GM18873 (cell line): ENCODE measurements at regions not wholly inside any gene's neighbourhood (a gene's known extent, or its start where the extent isn't known, plus 50 kb on each side); places are given as distances from the start of the nearest gene placed in this dataset.
"Not testable (repeated sequence)": the region's sequence is repeated elsewhere in the genome, so short reads cannot be mapped to it uniquely, and the experiment has no call there.

Experiments used
- ATAC-seq: cut with Tn5 transposase; IDR thresholded peaks from one replicate; pipeline ENCODE4 v1.9.1; 2021; ENCODE audit warnings: mild to moderate bottlenecking, moderate library complexity, moderate number of reproducible peaks; ENCODE audit not compliant: unreplicated experiment, low FRiP score

DNA sequence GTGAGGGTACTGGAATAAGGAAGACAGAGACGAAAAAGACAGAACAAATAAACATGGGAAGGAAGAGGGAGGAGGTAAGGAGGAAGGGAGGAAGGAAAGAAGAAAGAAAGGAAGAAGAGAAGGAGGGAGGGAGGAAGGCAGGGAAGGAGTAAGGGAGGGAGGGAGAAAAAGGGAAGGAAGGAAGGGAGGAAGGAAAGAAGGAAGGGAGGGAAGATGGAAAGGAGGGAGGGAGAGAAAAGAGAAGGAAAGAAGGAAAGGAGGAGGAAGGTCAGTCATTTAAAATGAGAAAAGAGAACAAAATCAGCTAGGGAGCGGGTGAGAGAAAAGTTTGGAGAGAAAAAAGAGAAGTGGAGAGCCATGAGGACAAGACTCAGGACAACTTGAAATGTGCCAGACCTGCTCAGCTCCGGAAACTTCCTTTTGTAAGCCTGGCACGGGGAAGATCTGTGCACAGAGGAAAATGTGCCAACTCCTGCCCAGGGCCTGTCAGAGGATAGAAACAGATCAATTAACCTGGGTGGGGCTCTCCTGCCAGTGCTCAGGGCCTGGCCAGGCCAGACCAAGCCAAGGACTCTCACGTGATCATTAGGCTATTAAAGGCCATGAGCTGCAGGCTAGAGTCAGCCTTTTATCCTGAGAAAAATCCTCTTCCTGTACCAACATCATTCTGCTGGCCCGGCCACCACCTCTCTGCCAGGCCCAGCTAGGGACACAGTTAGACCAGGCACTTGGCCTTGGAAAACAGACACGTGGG lies 50.1 kb upstream of the BCL6 start:
- ATAC-seq: no peak

DNA sequence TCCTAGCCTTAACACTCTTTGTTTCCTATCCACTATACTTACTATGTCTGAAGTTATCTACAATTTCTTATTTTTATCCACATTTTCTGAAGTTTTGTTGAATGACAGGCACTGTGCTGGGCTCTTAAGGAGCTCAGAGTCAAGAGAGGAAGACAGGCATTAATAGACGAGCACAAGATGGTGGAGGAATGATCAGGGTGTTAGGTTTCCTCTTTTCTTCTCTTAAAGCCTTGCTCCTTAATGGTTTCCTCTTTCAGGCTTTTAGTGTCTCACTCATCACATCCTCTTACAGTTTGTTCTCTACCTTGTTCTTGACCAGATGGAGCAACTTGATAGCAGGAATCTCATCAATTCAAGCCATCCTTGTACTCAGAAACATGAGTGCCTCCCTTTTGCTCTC lies 52.9 kb upstream of the BCL6 start:
- ATAC-seq: no peak

DNA sequence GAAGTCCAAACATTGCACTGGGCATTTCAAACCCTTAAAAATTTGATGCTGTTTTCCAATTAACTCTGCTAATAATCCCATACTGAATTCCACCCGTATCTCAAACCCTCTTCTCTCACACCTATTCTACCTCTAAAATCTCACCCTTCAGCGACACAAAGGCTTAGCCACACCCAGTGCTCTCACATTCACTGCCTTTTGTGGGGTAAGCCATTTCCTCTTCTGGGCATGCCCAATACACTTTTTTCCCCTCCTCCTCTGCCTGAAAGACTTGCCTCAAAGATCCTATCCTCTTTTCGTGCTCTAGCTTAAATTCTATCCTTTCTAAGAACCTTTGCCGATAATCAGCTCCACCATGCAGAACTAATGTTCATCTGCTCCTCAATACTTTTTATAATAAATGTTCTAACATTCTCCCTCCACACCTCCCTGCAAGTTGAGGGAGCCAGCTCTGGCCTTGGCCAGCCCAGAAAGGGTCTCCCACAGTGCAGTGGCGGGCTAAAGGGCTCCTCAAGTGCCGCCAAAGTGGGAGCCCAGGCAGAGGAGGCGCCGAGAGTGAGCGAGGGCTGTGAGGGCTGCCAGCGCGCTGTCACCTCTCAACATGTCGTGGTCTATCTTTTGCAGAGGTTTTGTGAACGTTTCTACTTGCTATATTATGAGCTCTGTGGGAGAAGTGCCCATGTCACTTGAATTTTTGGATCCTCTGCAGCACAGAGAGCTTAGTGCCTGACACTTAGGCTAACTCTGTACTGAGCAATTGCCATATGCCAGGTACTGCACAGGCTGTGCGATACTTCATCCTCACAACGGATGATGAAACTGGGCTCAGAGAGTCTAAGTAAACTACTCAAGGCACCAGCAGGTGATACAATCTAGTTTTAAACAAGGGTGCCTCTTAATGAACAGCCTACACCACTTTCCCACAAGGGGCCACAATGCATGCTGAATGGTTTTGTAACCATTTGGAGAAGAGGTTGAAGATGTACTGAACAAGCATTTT lies 53.6 kb upstream of the BCL6 start:
- no peak for ATAC-seq

DNA sequence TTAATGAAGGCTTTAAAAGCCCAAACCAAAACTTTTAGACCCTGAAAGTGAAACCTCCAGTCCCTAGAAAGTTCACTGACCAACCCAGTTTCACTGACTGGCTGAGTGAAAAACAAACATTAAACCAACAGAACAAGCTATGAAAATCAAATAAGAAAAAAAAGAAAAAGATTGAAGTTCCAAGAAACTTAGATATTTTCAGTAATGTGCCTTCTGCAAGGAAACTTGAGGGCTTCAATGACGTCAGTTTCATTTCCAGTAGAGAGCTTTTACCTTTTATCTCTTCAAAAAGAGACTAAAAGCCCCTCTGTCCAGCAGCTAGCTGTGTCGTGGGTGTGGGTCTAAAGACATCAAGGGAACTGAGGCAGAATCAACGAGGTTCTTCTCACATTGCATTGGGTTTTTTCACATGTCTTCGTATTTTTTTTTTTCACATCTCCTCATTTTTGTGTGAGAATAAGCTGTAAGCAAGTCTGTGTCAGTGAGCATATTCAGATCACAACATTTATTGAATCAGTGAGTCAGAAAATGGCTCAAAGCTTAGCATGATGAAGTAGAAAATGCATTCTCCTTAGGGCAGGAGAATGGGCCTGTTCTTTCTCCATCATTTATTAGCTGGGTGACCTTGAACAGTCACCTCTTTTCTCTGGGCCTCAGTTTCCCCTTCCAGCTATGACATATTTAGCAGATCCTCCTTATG lies 54.8 kb upstream of the BCL6 start:
- ATAC-seq: peak; percentile 42

DNA sequence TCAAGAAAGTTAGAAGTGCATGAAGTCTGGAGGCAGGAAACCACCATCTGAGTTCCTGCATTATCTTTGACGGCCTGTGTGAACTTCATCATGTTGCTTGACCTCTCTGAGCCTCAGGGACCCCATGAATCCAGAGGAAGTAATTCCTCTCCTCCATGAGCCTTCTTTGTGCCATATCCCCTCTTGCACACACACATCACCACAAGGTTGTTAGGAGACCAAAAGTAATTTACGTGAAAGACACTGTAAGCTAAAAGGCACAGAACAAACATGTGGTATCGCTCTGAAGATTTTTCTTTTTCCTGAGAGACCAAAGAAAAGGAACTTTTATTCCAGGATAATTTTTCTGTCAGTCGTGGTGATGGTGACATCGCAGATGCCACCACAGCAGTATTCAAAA lies 55.9 kb upstream of the BCL6 start:
- ATAC-seq: no peak

DNA sequence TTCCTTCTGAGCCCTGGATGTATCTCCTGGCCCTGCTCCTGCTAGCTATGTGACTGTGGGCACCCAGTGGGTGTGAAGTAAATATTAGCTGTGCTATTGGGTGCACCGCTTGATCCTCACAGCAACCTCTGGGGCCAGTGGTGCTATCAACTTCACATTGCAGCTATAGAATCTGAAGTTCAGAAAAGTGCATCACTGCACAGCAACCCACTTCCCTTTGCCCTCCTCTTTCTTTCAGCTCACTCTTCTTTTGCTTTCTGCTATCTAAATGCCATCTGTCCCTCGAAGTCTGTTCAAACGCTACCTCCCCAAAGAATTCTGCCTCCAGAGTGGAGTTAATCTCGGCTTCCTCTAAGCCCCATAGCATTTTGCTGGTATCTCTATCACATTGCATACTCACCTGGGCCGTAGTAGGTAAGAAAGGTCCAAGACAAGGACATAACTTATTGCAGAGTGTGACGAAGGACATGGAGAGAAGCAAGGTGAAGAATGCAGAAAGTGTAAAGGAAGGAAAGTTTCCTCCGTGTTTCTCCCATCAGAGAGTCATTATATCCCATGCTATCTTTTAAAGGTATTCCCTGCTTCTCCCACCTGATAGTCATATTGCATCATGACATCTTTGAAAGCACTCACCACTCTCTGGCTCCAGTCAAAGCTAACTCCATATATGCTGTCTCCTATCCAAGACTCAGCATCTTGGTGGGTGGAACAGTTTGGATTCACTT lies 57.1 kb upstream of the BCL6 start:
- ATAC-seq: no peak

DNA sequence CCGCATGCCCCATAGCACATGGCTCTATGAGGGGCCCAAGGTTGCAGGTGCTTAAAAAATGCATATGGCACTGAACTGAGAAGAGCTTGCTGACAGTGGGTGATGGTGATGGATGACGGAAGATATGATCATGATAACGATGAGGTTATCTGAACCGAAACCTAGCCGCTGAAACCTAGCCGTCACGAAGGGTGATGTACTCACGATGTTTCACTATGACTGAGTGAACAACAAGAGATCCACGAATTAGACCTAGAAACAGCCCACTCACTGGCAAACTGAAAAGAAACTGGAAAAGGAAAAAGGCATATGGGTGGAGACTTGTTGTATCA lies 57.6 kb upstream of the BCL6 start:
- ATAC-seq: peak; percentile 92

DNA sequence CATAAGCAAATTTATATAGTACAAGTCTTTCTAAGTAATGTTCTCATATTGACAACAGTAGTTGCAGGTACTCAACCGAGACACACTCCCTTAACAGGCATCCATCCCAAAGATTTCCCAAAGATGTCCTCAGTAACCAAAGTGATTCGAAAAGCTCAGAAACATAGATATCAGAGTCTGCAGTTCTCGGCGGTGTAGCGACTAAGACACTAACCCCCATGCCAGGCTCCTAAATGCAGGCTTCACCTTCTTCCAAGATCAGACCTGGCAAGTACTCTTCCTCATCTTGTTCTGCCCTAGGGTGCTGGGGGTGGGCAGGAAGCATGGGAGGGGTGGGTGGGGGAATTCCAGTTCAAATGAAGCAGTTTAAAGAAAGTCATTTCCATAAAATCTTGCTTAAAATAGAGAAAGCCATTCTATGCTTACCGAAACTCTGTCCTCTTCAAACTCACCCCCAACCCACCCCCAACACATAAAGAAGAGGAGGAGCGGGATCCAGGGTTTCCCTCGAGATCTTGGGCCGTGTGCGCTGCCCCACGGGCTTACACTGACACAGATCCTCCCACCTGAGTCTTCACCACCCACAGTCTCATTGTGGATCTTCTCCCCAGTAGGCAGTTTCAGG lies 59.0 kb upstream of the BCL6 start:
- no peak for ATAC-seq

DNA sequence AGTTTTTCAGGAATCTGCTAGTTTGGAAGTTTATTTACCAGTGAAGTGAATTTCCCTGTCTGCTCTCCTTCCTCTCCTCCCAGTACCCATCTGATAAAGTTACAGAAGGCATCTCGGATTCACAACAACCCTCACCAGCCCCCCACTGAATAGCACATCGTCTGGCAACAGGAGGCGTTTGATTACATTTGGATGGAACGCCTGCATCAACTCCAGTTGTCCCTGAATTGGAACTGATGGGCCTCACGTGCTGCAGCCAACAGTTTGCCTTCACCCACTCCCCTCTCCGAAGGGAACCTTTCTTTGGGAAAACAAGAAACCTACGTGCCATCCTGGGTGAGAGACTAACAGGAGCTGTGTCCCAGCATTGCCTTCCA lies 59.5 kb upstream of the BCL6 start:
- no peak for ATAC-seq

DNA sequence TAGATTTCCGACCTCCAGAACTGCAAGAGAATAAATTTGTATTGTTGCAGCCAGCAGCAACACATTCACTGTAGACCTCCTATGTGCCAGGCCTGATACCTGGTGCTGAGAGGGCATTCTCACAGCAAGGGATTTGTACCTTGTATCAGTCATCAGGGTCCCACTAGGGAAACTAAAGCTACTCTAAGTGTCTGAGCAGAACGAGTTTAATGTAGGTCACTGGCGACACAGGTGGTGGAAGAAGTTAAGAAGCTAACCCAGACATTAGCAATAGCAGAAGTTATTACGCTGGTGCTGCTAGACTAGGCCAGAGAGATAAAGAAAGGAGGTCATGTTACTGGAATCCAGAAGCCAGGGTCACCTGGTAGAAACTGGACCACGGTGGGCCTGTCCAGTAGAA lies 60.5 kb upstream of the BCL6 start:
- ATAC-seq: no peak

DNA sequence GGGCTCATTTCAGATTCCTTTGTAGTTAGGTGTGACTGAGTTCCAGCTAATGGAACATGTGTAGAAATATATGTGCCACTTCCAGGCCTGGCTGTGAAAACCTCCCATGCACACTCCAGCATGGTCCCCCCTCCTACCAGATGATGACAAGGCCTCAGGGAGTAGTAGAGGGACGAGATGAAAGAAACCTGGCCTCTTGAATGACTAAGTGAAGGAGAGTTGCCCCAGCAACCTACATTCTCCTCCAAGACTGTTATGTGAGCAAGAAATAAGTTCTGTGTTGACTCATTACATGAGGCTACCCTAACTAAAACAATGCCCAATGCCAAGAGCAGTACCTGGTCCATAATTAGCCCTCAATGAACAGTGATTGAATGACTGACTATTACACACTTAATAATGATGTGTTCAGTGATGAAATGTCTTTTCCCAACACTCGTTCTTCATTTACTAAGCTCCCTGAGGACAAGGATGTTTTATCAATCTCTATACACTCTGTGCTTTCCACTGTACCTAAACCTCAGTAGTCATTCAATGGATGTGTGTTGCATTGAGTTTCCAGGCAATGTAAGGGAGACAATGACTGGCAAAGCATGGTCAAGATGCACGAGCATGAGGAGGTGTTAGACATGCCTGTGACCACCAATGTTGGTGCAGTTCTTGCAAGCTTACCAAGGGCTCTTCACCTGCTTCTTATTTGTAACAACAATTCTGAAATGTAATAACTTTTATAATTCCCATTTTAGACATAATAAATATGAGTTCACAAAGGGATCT lies 62.0 kb upstream of the BCL6 start:
- ATAC-seq: no peak

DNA sequence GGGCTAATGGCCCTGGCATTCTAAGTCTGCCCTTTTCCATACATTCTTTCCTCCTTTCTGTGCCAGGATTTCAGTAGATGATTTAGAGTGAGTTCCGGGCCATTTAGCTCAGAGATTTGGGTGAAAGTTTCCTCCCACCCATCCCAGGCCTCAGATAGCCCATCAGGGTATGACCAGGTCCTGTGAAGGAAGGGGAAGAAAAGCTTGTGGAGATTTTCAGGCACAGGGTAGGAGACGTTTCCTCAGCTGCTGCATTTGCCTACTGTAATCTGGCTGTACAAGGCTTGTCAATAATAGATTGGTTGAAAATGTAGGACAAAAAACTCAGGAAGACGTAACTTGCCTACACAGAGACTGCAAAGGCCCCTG lies 63.2 kb upstream of the BCL6 start:
- no peak for ATAC-seq

DNA sequence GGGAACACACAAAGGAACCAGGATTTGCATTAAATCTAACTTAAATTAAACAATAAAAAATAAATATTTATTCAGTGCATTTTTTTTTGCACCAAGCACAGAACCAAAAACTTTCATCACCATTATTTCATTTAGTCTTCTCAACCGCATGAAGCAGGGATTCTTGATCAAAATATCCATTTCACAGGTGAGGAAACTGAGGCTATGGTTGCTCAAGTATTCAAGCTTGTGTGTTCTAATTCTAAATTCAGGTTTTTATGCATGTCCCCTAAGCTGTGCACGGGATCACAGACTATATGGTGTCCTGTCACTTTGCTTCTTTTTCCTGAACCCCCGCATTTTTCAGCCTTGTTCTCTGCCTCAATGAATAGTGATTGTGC lies 64.3 kb upstream of the BCL6 start:
- no peak for ATAC-seq

DNA sequence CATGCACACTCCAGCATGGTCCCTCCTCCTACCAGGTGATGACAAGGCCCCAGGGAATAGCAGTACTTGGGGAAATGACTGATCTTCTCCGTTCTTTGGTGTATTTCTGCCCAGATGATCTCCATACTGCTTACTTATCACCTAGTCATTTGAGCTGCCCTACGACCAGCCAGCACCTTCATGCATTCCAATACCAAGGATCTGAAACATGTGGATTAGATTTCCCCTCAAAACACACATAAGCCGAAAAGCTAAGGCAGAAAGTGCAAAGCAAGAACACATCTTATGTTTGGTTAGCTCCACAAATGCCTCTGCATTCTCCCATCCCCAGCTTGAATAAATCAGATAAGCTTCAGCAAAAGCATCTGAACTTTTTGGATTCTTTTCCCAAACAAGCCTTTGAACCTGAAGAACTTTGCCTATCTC lies 64.8 kb upstream of the BCL6 start:
- no peak for ATAC-seq

DNA sequence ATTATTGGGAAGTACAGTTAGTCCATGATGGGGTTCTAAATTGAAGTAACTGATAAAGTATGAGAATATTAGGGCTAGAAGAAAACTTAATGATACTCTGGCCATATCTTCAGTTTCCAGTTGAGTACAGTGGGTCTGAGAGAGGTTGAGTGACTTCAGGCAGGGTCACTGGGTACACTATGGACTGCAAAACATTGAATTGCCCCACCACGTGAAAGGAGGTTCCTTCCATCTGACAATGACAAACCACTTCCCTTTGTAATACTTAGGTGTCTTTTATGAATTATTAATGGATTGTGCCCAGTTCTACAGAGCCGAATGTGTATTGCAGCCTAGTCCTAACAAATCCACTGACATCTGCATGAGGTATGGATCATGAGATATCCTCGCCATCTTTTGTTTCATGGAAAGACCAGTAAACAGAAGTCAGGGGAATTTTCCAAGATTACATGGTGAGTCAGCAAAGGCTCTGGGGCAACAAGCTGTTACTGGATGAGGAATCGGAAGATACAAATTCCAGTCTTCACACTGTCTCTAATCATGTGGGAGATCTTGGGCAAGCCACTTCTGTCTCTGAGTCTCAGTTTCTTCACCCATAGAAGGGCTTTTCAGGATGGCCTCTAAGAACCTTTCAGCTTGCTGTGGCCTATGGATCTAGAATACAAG lies 66.5 kb upstream of the BCL6 start:
- ATAC-seq: no peak

DNA sequence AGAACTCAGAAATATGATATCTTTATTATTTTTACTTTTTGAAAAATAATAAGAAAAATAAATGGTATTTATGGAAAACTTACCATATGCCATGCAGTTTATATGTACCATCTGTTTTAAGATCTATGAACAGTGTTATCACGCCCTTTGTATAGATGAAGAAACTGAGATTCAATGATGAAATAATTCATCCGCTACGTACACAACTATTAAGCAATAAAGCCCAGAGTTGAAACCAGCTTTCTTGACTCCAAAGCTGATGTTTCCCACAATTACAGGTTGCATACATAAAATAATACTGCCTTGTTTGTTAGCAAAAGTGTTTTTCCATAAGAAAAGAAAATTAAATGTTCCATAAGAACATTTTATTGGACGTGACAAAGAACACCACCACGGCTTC lies 67.2 kb upstream of the BCL6 start:
- no peak for ATAC-seq

DNA sequence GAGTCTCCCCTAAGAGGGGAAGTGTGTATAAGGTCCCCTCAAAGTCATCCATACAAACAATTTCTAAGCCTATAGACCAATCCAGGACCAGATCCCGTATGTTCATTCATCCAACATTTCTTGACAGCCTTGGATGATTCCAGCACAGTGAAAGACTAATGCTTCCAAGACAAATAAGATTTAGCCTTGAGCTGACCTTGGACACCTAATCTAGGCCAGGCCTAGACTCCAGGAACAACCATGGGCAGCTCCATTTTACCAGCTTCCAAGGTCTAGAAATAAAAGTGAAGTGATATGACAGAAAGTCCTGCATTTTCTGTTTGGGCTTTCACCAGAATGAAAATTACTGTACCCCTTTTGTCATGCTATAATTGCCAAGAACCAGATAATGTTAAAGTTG lies 67.9 kb upstream of the BCL6 start:
- no peak for ATAC-seq

DNA sequence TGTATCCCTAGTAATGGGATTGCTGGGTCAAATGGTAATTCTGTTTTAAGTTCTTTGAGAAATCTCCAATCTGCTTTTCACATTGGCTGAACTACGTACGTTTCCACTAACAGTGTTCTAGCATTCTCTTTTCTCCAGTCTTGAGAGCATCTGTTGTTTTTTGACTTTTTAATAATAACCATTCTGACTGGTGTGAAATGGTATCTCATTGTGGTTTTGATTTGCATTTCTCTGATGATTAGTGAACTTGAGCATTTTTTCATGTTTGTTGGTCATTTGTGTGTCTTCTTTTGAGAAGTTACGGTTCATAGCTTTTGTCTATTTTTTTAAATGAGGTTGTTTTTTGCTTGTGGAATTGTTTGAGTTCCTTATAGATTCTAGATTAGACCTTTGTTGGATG lies 72.5 kb upstream of the BCL6 start:
- ATAC-seq: not testable (repeated sequence)
